ENCODE measurements at regions not wholly inside any gene's neighbourhood (a gene's known extent, or its start where the extent isn't known, plus 50 kb on each side); places are given as distances from the start of the nearest gene placed in this dataset.

DNA sequence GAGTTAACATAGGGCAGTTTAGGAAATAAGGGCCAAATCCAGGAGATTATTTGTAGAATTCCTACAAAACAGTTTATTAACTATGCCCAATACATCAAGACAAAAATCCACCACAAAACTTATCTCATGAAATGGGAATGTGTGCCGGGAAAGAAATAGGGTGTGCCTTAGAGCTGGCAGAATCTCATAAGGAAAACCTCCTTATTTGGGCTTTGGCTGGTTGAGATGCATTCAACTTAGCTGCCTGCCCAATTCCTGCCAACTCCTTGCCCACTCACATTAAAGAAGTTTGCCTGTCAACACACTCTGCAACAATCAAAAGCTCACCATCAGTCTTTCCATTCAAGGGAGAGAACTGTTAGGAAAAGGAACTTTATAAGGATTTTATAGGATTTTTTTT, 500.6 kb downstream of the SATB2 start:
- TF ChIP-seq, protein P1, sequence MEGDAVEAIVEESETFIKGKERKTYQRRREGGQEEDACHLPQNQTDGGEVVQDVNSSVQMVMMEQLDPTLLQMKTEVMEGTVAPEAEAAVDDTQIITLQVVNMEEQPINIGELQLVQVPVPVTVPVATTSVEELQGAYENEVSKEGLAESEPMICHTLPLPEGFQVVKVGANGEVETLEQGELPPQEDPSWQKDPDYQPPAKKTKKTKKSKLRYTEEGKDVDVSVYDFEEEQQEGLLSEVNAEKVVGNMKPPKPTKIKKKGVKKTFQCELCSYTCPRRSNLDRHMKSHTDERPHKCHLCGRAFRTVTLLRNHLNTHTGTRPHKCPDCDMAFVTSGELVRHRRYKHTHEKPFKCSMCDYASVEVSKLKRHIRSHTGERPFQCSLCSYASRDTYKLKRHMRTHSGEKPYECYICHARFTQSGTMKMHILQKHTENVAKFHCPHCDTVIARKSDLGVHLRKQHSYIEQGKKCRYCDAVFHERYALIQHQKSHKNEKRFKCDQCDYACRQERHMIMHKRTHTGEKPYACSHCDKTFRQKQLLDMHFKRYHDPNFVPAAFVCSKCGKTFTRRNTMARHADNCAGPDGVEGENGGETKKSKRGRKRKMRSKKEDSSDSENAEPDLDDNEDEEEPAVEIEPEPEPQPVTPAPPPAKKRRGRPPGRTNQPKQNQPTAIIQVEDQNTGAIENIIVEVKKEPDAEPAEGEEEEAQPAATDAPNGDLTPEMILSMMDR (conservative IDR thresholded peaks at IDR 0.05; ENCODE audit: low read depth): no peak
- H3K27ac ChIP-seq: no peak overlapping the region
- ChIA-PET POLR2A (ENCODE audit: low non-redundant PET) (no interaction called here), CTCF (no interaction called here)
- DNase-seq (ENCODE audit: low spot score): no peak

DNA sequence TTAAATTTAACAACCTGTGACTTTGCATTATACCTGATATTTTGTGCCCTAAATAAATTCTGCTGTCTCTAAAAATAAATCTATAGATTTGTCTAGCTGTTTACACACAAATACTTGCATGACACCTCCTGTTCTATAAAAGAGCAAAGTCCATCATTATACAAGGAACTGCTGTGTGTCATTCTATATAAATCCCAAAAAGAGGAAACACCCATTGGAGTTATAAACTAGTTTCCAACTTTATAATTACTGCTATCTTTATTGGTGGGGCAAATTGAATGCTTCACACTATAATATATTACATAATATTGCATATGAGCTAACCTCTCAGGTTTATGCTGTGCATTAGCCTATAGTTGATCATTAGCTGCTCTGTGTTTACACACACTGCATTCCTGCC, 504.4 kb downstream of the SATB2 start:
- POLR2A ChIA-PET (ENCODE audit: low non-redundant PET): no interaction called here
- CTCF ChIA-PET: interaction anchor here (0.5 kb wide), 1 partner anchor 1575 kb away, joined by 3 read pairs; no protein-coding TSS in a partner anchor

DNA sequence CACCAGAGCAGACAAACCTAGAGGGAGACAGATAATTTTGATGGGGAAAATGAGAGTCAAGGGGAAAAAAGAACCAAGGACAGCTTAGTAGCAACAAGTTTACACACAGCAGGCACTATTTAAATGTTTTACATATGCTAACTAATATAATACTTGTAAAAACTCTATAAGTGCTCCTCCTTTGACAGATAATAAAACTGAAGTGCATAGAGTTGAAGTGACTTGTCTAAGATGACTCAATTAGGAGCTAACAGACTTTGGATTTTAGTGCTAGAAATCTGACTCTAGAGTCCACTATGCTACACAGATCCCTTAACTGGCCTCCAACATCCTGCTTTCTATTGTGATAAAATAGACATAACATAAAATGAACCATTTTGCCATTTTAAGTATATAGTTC, 506.9 kb downstream of the SATB2 start:
- no peak overlapping the region for H3K27ac ChIP-seq
- TF ChIP-seq, protein P1 (conservative IDR thresholded peaks at IDR 0.05; ENCODE audit: low read depth): no peak
- ChIA-PET POLR2A (ENCODE audit: low non-redundant PET) (no interaction called here), CTCF (no interaction called here)
- DNase-seq (ENCODE audit: low spot score): no peak

More for the DNA sequence above, 504.4 kb downstream of the SATB2 start:
- no peak for DNase-seq (ENCODE audit: low spot score)
- H3K27ac ChIP-seq: no peak overlapping the region
- TF ChIP-seq, protein P1 (conservative IDR thresholded peaks at IDR 0.05; ENCODE audit: low read depth): no peak

DNA sequence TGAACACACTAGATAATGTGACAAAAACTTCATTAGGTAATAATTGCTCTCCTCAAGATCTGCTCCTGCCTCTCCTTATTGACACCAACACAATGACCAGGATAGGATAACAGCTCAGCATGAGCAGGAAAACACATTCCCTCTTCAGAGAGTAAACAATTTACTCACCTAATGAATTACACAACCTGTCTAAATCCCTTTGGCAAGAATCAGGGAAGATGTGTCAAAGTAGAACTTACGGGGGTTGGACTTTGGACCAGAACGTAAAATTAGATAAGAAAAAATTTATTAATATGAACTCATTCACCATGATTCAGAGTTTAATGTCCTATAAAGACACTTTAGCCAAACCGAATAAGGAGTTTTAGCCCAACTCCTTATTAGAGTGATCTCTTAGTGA, 512.2 kb downstream of the SATB2 start:
- no peak overlapping the region for H3K27ac ChIP-seq
- ChIA-PET CTCF (no interaction called here), POLR2A (ENCODE audit: low non-redundant PET) (no interaction called here)

DNA sequence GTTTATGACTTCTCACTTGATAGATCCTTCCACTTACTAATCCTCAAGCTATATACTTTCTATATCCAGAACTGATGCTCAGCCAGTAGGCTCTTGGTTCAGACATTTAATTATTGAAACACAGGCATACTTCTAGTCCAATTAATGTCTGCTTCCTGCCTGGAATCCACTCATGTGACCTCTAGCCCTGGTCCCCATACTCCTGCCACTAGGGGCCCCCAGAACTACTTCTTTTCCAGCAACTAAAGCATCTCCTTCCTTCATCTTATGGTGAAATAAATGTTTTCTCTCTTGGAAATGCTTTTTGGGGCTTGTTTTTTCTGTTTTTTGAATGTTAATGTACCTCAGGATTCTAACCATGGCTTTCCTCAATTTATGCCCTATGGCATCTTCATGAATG, 527.6 kb downstream of the SATB2 start:
- ChIA-PET POLR2A (ENCODE audit: low non-redundant PET) (no interaction called here), CTCF (interaction anchor here (0.5 kb wide), 1 partner anchor 545 kb away, joined by 3 read pairs; no protein-coding TSS in a partner anchor)
- H3K27ac ChIP-seq: no peak overlapping the region
- TF ChIP-seq, protein P1 (conservative IDR thresholded peaks at IDR 0.05; ENCODE audit: low read depth): no peak
- DNase-seq (ENCODE audit: low spot score): no peak

More for the DNA sequence above, 512.2 kb downstream of the SATB2 start:
- no peak for DNase-seq (ENCODE audit: low spot score)
- TF ChIP-seq, protein P1 (conservative IDR thresholded peaks at IDR 0.05; ENCODE audit: low read depth): no peak

DNA sequence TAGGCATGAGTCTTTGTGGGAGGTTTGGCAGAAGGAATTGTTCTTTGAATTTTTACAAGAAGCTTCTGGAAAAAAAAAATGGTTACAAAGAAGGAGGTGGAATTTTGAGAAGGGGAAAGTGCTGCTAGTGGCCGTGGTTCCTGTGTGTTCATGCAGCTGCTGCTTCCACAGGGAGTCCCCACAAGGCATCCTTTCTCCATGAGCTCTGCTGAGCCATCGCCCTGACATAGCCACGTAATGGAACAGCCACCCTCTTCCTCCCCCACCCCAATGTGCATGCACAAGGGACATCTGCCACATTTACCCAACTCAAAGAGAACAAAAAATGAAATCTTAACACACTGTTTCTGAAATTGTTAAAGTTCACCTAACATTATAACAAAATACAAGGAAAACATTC, 529.7 kb downstream of the SATB2 start:
- ChIA-PET POLR2A (ENCODE audit: low non-redundant PET) (no interaction called here), CTCF (no interaction called here)
- TF ChIP-seq, protein P1 (conservative IDR thresholded peaks at IDR 0.05; ENCODE audit: low read depth): no peak

More for the DNA sequence above, 529.7 kb downstream of the SATB2 start:
- no peak overlapping the region for H3K27ac ChIP-seq
- DNase-seq (ENCODE audit: low spot score): no peak

All from RWPE1 (cell line).